SK-N-SH treated with all-trans-retinoic acid at 6 μM for 48 hours (cell line): ENCODE measurements at regions not wholly inside any gene's neighbourhood (a gene's known extent, or its start where the extent isn't known, plus 50 kb on each side); places are given as distances from the start of the nearest gene placed in this dataset.

Experiments used
- ARNTL ChIP-seq: fragments of 450-650 bp; formaldehyde crosslinking; IDR thresholded peaks from 2 replicates; pipeline ENCODE4 v1.5.0; 2020; ENCODE audit warnings: low read depth, mild to moderate bottlenecking, moderate library complexity, borderline replicate concordance
- BACH2 ChIP-seq: fragments of 250-450 bp; sonication (Bioruptor Pico); IDR thresholded peaks from 2 replicates; pipeline ENCODE4 v1.9.0; 2021; ENCODE audit warnings: mild to moderate bottlenecking, borderline replicate concordance
- ESRRG ChIP-seq: fragments of 250-450 bp; sonication (Bioruptor Pico); IDR thresholded peaks from 2 replicates; pipeline ENCODE4 v1.6.1; 2021; ENCODE audit warnings: mild to moderate bottlenecking
- POU6F1 ChIP-seq: fragments of 250-450 bp; sonication (Bioruptor Pico); IDR thresholded peaks from 2 replicates; pipeline ENCODE4 v1.8.0; 2021; ENCODE audit warnings: low read depth, mild to moderate bottlenecking, moderate library complexity, borderline replicate concordance
- TOX ChIP-seq: fragments of 250-450 bp; sonication (Bioruptor Pico); IDR thresholded peaks from 2 replicates; pipeline ENCODE4 v1.8.0; 2021; ENCODE audit warnings: mild to moderate bottlenecking, moderate library complexity, borderline replicate concordance
- ZFP3 ChIP-seq: fragments of 250-450 bp; sonication (Bioruptor Pico); IDR thresholded peaks from 2 replicates; pipeline ENCODE4 v1.5.0; 2020; ENCODE audit warnings: mild to moderate bottlenecking, moderate library complexity
- ZNF565 ChIP-seq: fragments of 450-650 bp; formaldehyde crosslinking; conservative IDR thresholded peaks from 2 replicates; pipeline ENCODE4 v1.5.0; 2020; ENCODE audit warnings: low read depth, mild to moderate bottlenecking, moderate library complexity
- TF ChIP-seq, protein P1 (sequence below): fragments of 250-450 bp; sonication (Bioruptor Pico); IDR thresholded peaks from 2 replicates; pipeline ENCODE4 v1.8.0; 2020; ENCODE audit warnings: mild to moderate bottlenecking, moderate library complexity, borderline replicate concordance
- TF ChIP-seq, protein P2 (sequence below): fragments of 250-450 bp; sonication (Bioruptor Pico); IDR thresholded peaks from 2 replicates; pipeline ENCODE4 v1.5.1; 2020; ENCODE audit warnings: low read depth, mild to moderate bottlenecking, moderate library complexity
- TF ChIP-seq, protein P3 (sequence below): fragments of 250-450 bp; sonication (Bioruptor Pico); IDR thresholded peaks from 2 replicates; pipeline ENCODE4 v1.5.1; 2021; ENCODE audit warnings: mild to moderate bottlenecking, moderate library complexity

- TF ChIP-seq POU6F1 (CRISPR knock-in tag) (no peak), ARNTL (CRISPR knock-in tag) (no peak), ZFP3 (CRISPR knock-in tag) (no peak), TOX (CRISPR knock-in tag) (no peak), ZNF565 (CRISPR knock-in tag) (no peak), ESRRG (CRISPR knock-in tag) (no peak), BACH2 (CRISPR knock-in tag) (no peak)
- TF ChIP-seq, protein P1, sequence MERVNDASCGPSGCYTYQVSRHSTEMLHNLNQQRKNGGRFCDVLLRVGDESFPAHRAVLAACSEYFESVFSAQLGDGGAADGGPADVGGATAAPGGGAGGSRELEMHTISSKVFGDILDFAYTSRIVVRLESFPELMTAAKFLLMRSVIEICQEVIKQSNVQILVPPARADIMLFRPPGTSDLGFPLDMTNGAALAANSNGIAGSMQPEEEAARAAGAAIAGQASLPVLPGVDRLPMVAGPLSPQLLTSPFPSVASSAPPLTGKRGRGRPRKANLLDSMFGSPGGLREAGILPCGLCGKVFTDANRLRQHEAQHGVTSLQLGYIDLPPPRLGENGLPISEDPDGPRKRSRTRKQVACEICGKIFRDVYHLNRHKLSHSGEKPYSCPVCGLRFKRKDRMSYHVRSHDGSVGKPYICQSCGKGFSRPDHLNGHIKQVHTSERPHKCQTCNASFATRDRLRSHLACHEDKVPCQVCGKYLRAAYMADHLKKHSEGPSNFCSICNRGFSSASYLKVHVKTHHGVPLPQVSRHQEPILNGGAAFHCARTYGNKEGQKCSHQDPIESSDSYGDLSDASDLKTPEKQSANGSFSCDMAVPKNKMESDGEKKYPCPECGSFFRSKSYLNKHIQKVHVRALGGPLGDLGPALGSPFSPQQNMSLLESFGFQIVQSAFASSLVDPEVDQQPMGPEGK (CRISPR knock-in tag) = no peak
- TF ChIP-seq, protein P2, sequence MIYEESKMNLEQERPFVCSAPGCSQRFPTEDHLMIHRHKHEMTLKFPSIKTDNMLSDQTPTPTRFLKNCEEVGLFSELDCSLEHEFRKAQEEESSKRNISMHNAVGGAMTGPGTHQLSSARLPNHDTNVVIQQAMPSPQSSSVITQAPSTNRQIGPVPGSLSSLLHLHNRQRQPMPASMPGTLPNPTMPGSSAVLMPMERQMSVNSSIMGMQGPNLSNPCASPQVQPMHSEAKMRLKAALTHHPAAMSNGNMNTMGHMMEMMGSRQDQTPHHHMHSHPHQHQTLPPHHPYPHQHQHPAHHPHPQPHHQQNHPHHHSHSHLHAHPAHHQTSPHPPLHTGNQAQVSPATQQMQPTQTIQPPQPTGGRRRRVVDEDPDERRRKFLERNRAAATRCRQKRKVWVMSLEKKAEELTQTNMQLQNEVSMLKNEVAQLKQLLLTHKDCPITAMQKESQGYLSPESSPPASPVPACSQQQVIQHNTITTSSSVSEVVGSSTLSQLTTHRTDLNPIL = no peak
- TF ChIP-seq, protein P3, sequence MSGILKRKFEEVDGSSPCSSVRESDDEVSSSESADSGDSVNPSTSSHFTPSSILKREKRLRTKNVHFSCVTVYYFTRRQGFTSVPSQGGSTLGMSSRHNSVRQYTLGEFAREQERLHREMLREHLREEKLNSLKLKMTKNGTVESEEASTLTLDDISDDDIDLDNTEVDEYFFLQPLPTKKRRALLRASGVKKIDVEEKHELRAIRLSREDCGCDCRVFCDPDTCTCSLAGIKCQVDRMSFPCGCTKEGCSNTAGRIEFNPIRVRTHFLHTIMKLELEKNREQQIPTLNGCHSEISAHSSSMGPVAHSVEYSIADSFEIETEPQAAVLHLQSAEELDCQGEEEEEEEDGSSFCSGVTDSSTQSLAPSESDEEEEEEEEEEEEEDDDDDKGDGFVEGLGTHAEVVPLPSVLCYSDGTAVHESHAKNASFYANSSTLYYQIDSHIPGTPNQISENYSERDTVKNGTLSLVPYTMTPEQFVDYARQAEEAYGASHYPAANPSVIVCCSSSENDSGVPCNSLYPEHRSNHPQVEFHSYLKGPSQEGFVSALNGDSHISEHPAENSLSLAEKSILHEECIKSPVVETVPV (CRISPR knock-in tag) = no peak
Measured at GRCh38 chr12:67750513-67751183, 102.1 kb downstream of the DYRK2 start.
